IPS-NIHi7 (cell line): ENCODE measurements at regions not wholly inside any gene's neighbourhood (a gene's known extent, or its start where the extent isn't known, plus 50 kb on each side); places are given as distances from the start of the nearest gene placed in this dataset.
"Not testable (repeated sequence)": the region's sequence is repeated elsewhere in the genome, so short reads cannot be mapped to it uniquely, and the experiment has no call there.

Source experiments
- DNase-seq: peaks from one replicate; pipeline ENCODE4 v3.0.0; 2012; ENCODE audit warnings: mixed read lengths; ENCODE audit errors: extremely low spot score

GRCh38 chr9:27672718-27673117, 99.4 kb upstream of the C9orf72 start:
- DNase-seq, result no peak

- no peak for DNase-seq
These were observed 100.4 kb upstream of the C9orf72 start for GRCh38 chr9:27673641-27674040.

- DNase-seq, result peak; percentile 21
These were observed 102.1 kb upstream of the C9orf72 start for GRCh38 chr9:27675354-27675753.

- no peak for DNase-seq
These were observed 103.5 kb upstream of the C9orf72 start for GRCh38 chr9:27676827-27677226.

- no peak for DNase-seq
These were observed 106.1 kb upstream of the C9orf72 start for GRCh38 chr9:27679338-27679737.

GRCh38 chr9:27683181-27683580, 109.9 kb upstream of the C9orf72 start:
- DNase-seq, result no peak

- no peak for DNase-seq
These were observed 115.7 kb upstream of the C9orf72 start for GRCh38 chr9:27688954-27689353.

GRCh38 chr9:27690816-27691215, 117.5 kb upstream of the C9orf72 start:
- not testable (repeated sequence) for DNase-seq

GRCh38 chr9:27699621-27700020, 126.3 kb upstream of the C9orf72 start:
- no peak for DNase-seq

GRCh38 chr9:27701016-27701415, 127.7 kb upstream of the C9orf72 start:
- DNase-seq, result no peak

- DNase-seq, result no peak
These were observed 128.3 kb upstream of the C9orf72 start for GRCh38 chr9:27701587-27701986.

- DNase-seq, result no peak
These were observed 130.1 kb upstream of the C9orf72 start for GRCh38 chr9:27703216-27703980.

- no peak for DNase-seq
These were observed 138.0 kb upstream of the C9orf72 start for GRCh38 chr9:27711241-27711640.

- DNase-seq, result no peak
These were observed 139.5 kb upstream of the C9orf72 start for GRCh38 chr9:27712806-27713205.

GRCh38 chr9:27714388-27714787, 141.1 kb upstream of the C9orf72 start:
- DNase-seq, result peak; percentile 47

GRCh38 chr9:27715651-27716050, 142.4 kb upstream of the C9orf72 start:
- no peak for DNase-seq

- no peak for DNase-seq
These were observed 144.7 kb upstream of the C9orf72 start for GRCh38 chr9:27717991-27718390.

- DNase-seq, result no peak
These were observed 146.4 kb upstream of the C9orf72 start for GRCh38 chr9:27719711-27720110.

GRCh38 chr9:27722866-27723265, 149.6 kb upstream of the C9orf72 start:
- DNase-seq, result no peak

- peak; percentile 63 for DNase-seq
These were observed 153.2 kb upstream of the C9orf72 start for GRCh38 chr9:27726244-27727081.

- DNase-seq, result no peak
These were observed 159.2 kb upstream of the C9orf72 start for GRCh38 chr9:27732494-27732893.

- DNase-seq, result no peak
These were observed 170.2 kb upstream of the C9orf72 start for GRCh38 chr9:27743490-27743889.

- no peak for DNase-seq
These were observed 174.2 kb upstream of the C9orf72 start for GRCh38 chr9:27747450-27747849.
